ENCODE measurements at regions not wholly inside any gene's neighbourhood (a gene's known extent, or its start where the extent isn't known, plus 50 kb on each side); places are given as distances from the start of the nearest gene placed in this dataset.

DNA sequence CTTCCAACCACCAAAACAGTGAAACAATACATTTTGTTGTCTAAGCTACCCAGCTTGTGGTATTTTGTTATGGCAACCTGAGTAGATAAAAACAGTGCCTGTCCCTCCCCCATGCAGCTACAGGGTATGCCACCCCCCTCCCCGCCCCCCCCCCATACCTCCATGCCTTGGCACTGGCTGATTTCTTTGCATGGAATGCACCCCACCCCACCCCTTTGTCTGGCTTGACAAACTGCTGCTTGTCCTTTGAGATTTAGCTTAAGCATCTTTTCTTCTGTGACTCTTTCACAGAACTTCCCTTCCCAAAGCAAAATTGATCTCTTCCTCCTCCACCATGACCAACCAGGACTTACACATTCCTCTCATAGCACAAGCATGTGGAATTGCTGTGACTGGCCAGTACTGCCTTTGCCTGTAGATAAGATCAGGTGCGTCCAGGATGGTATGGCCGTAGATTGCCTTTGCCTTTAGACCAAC, 64.6 kb upstream of the ADGRF1 start:
- no peak for TF ChIP-seq ZFX (IDR thresholded peaks at IDR 0.05; ENCODE audit: borderline replicate concordance)
- TF ChIP-seq, protein P1, sequence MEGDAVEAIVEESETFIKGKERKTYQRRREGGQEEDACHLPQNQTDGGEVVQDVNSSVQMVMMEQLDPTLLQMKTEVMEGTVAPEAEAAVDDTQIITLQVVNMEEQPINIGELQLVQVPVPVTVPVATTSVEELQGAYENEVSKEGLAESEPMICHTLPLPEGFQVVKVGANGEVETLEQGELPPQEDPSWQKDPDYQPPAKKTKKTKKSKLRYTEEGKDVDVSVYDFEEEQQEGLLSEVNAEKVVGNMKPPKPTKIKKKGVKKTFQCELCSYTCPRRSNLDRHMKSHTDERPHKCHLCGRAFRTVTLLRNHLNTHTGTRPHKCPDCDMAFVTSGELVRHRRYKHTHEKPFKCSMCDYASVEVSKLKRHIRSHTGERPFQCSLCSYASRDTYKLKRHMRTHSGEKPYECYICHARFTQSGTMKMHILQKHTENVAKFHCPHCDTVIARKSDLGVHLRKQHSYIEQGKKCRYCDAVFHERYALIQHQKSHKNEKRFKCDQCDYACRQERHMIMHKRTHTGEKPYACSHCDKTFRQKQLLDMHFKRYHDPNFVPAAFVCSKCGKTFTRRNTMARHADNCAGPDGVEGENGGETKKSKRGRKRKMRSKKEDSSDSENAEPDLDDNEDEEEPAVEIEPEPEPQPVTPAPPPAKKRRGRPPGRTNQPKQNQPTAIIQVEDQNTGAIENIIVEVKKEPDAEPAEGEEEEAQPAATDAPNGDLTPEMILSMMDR (IDR thresholded peaks at IDR 0.05) = no peak
